ENCODE measurements at regions not wholly inside any gene's neighbourhood (a gene's known extent, or its start where the extent isn't known, plus 50 kb on each side); places are given as distances from the start of the nearest gene placed in this dataset.

DNA sequence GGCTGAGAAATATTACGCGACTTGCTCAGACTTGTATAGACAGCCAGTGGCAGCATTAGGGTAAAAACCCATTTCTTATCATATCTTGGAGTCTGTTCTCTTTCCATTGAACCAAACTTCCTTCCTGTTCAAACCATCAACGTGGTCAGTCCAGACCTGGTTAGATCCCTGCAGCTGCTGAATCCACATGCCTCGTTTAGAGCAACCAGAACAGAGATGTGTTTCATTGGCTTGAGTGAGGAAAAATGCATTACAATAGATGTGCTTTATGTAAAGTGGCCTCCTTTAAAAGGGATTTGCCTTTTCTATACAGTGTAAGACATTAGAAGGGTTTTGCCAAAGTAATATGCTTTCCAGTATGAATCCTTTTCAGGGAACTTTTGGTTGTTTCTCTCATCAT lies 232.4 kb downstream of the MEIS1 start:
- Histone ChIP-seq H3K27ac (no peak overlapping the region), H3K4me3 (ENCODE audit: low read depth, low read length) (no peak overlapping the region), H3K27me3 (ENCODE audit: control insufficient read depth, insufficient read depth, low read length) (no peaks in the 10 kb centered on the region), H2AFZ (no peak overlapping the region), H3K9me3 (ENCODE audit: control insufficient read depth, low read length) (no peaks in the 10 kb centered on the region), H3K4me2 (ENCODE audit: low read length) (no peak overlapping the region), H3K9ac (no peak overlapping the region), H3K36me3 (ENCODE audit: control insufficient read depth, insufficient read depth, low read length) (no peaks in the 10 kb centered on the region), H3K79me2 (no peaks in the 10 kb centered on the region), H3K4me1 (no peaks in the 10 kb centered on the region)
- TF ChIP-seq, protein P1, sequence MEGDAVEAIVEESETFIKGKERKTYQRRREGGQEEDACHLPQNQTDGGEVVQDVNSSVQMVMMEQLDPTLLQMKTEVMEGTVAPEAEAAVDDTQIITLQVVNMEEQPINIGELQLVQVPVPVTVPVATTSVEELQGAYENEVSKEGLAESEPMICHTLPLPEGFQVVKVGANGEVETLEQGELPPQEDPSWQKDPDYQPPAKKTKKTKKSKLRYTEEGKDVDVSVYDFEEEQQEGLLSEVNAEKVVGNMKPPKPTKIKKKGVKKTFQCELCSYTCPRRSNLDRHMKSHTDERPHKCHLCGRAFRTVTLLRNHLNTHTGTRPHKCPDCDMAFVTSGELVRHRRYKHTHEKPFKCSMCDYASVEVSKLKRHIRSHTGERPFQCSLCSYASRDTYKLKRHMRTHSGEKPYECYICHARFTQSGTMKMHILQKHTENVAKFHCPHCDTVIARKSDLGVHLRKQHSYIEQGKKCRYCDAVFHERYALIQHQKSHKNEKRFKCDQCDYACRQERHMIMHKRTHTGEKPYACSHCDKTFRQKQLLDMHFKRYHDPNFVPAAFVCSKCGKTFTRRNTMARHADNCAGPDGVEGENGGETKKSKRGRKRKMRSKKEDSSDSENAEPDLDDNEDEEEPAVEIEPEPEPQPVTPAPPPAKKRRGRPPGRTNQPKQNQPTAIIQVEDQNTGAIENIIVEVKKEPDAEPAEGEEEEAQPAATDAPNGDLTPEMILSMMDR (IDR thresholded peaks at IDR 0.05): no peak

DNA sequence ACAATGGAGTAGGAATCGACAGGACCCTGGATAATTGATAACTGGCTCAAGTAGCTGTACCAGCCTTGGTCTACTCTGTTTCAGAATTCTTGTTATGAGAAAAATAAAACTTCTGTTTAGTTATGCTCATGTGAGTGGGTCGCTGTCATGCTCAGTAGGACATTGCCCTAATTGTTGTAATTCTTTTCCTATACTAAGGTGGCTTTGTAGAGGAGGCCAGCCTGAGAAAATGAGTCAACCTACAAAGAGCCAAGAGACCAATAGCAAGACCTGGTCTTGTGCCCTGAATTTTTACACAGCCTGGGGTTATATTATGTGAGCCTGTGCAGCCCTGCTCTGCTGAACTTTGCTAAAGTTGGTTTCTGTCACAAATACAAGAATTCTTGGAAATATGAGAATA lies 238.4 kb downstream of the MEIS1 start:
- H3K4me3 ChIP-seq (ENCODE audit: low read depth, low read length): no peak overlapping the region
- H3K36me3 ChIP-seq (ENCODE audit: control insufficient read depth, insufficient read depth, low read length): no peaks in the 10 kb centered on the region
- H3K9ac ChIP-seq: no peak overlapping the region
- H3K4me1 ChIP-seq: no peaks in the 10 kb centered on the region
- H3K79me2 ChIP-seq: no peaks in the 10 kb centered on the region
- TF ChIP-seq, protein P1 (IDR thresholded peaks at IDR 0.05): no peak
- no peak overlapping the region for H3K27ac ChIP-seq
- no peak overlapping the region for H3K4me2 ChIP-seq (ENCODE audit: low read length)
- no peaks in the 10 kb centered on the region for H3K9me3 ChIP-seq (ENCODE audit: control insufficient read depth, low read length)
- no peak overlapping the region for H2AFZ ChIP-seq
- no peaks in the 10 kb centered on the region for H3K27me3 ChIP-seq (ENCODE audit: control insufficient read depth, insufficient read depth, low read length)

DNA sequence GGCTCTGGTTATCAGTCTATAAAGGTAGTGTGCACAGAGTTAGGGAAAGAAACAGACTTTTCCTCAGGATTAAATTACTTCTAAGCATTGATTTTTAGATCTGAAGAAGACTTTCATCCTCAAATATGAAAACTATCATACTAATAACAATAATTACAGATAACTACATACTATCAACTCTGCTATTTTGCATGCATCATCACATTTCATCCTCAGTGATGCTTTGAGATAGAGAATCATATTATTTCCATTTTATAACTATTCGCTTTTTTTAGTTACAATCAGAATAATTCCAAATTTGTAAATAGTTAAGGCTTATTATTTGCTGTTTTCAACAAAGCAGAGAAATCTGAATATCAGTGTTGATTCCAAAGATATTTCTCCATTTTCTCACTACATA lies 239.2 kb downstream of the MEIS1 start:
- no peaks in the 10 kb centered on the region for H3K4me1 ChIP-seq
- H3K4me2 ChIP-seq (ENCODE audit: low read length): no peak overlapping the region
- H3K9me3 ChIP-seq (ENCODE audit: control insufficient read depth, low read length): no peaks in the 10 kb centered on the region
- H3K9ac ChIP-seq: no peak overlapping the region
- no peaks in the 10 kb centered on the region for H3K79me2 ChIP-seq
- TF ChIP-seq, protein P1 (IDR thresholded peaks at IDR 0.05): no peak
- H3K4me3 ChIP-seq (ENCODE audit: low read depth, low read length): no peak overlapping the region
- no peaks in the 10 kb centered on the region for H3K36me3 ChIP-seq (ENCODE audit: control insufficient read depth, insufficient read depth, low read length)
- no peaks in the 10 kb centered on the region for H3K27me3 ChIP-seq (ENCODE audit: control insufficient read depth, insufficient read depth, low read length)
- no peak overlapping the region for H3K27ac ChIP-seq
- no peak overlapping the region for H2AFZ ChIP-seq

DNA sequence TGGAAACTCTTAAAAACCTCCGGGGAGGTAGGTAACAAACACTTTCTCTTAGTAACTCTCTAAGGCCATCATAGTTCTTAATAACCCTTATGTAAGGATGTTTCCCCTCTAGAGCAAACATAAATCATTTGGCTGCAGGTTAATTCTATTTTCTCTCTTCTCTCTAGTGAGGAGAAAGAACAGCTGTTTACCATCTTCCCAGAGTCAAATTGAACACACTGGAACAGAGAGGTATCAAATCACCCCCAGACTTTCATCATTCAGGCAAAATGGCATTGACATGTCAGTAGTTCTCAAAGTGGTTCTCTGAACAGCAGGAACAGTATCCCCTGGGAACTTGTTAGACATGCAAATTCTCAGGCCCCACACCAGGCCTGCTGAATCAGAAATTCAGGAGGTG lies 240.7 kb downstream of the MEIS1 start:
- no peaks in the 10 kb centered on the region for H3K36me3 ChIP-seq (ENCODE audit: control insufficient read depth, insufficient read depth, low read length)
- H3K27me3 ChIP-seq (ENCODE audit: control insufficient read depth, insufficient read depth, low read length): no peaks in the 10 kb centered on the region
- H3K4me1 ChIP-seq: no peaks in the 10 kb centered on the region
- H3K9me3 ChIP-seq (ENCODE audit: control insufficient read depth, low read length): no peaks in the 10 kb centered on the region
- TF ChIP-seq, protein P1 (IDR thresholded peaks at IDR 0.05): no peak
- no peaks in the 10 kb centered on the region for H3K79me2 ChIP-seq
- no peak overlapping the region for H3K27ac ChIP-seq
- no peak overlapping the region for H2AFZ ChIP-seq
- no peak overlapping the region for H3K9ac ChIP-seq
- H3K4me2 ChIP-seq (ENCODE audit: low read length): no peak overlapping the region
- no peak overlapping the region for H3K4me3 ChIP-seq (ENCODE audit: low read depth, low read length)

DNA sequence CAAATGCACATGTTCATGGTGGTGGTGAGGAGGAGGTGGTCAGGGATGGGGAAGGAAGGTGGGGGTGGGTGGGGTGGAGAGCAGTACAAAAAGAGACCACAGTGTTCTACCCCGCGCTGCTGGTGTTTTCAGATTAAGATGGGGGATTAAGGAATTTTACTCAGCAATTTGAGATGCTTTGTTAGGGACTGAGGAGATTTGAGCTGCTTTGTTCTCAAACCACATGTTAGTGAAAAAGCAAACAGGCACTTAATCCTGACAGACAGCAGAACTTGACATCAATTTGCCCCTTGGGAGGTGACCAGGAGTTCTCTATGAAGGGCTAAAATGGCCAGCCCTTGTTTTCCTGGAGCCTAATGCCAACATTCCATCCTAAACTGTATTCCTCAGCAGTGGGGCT lies 244.5 kb downstream of the MEIS1 start:
- Histone ChIP-seq H3K36me3 (ENCODE audit: control insufficient read depth, insufficient read depth, low read length) (no peaks in the 10 kb centered on the region), H3K4me3 (ENCODE audit: low read depth, low read length) (no peak overlapping the region), H3K27ac (no peak overlapping the region), H3K79me2 (no peaks in the 10 kb centered on the region), H3K9me3 (ENCODE audit: control insufficient read depth, low read length) (no peaks in the 10 kb centered on the region), H3K27me3 (ENCODE audit: control insufficient read depth, insufficient read depth, low read length) (no peaks in the 10 kb centered on the region), H3K4me2 (ENCODE audit: low read length) (no peak overlapping the region), H3K4me1 (no peaks in the 10 kb centered on the region), H2AFZ (no peak overlapping the region), H3K9ac (no peak overlapping the region)
- TF ChIP-seq, protein P1 (IDR thresholded peaks at IDR 0.05): no peak
